ENCODE measurements at regions not wholly inside any gene's neighbourhood (a gene's known extent, or its start where the extent isn't known, plus 50 kb on each side); places are given as distances from the start of the nearest gene placed in this dataset.

DNA sequence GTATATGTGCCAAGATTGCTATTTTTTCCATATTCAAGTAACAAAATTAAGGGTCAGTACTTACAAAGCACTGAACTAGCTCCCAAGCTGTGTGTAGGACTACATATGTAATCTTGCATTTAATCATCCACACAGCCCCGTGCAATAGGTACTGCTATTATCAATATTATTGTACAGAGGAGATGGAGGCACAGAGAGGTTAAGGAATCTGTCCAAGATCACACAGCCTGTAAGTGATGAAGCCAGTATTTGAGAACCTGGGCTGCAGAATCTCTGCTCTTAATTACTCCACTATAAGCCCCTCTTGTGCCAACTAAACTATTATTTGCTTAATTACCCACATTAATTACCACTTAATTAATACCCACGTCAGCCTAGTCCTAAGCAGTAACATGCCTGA is 134.1 kb downstream of the KATNIP start:
- H2BK120ac ChIP-seq (ENCODE audit: low read depth, low read length, poor library complexity, severe bottlenecking), result no peak overlapping the region

More for the DNA sequence above, 134.1 kb downstream of the KATNIP start:
- H3K27ac Mint-ChIP-seq, result no peak overlapping the region
- Histone ChIP-seq H4K8ac (replicated peaks; ENCODE audit: insufficient read length, low read depth, low read length) (no peak overlapping the region), H3K14ac (ENCODE audit: insufficient read depth, low read length) (no peak overlapping the region), H3K4me2 (ENCODE audit: insufficient read depth, insufficient read length, low read length) (no peak overlapping the region), H3K23me2 (ENCODE audit: insufficient read length, low read depth, low read length, poor library complexity, severe bottlenecking) (no peaks in the 10 kb centered on the region), H2BK5ac (ENCODE audit: insufficient read length, low read length) (no peak overlapping the region), H3K27me3 (ENCODE audit: insufficient read depth, low read length) (no peaks in the 10 kb centered on the region), H3T11ph (ENCODE audit: low read length) (no peak overlapping the region), H3K27ac (ENCODE audit: insufficient read length, low read depth, low read length) (no peak overlapping the region), H3K23ac (ENCODE audit: insufficient read length, low read depth, low read length) (no peak overlapping the region), H2BK15ac (ENCODE audit: low read depth, low read length) (no peak overlapping the region), H2AFZ (ENCODE audit: low read length) (no peak overlapping the region), H3K4ac (ENCODE audit: low read depth, low read length) (no peak overlapping the region), H2BK12ac (ENCODE audit: insufficient read length, low read depth, low read length) (no peak overlapping the region), H3K56ac (ENCODE audit: insufficient read length, low read depth, low read length) (no peak overlapping the region), H2AK5ac (ENCODE audit: insufficient read length, low read length) (no peak overlapping the region), H3K4me1 (ENCODE audit: insufficient read depth, low read length) (no peaks in the 10 kb centered on the region), H3K79me1 (ENCODE audit: insufficient read depth, low read depth, low read length, poor library complexity, severe bottlenecking) (no peaks in the 10 kb centered on the region), H4K20me1 (ENCODE audit: control insufficient read depth, insufficient read depth, insufficient read length) (no peaks in the 10 kb centered on the region), H3K9ac (ENCODE audit: extremely low read depth, insufficient read length, low read length) (no peak overlapping the region), H3K18ac (ENCODE audit: insufficient read length, low read depth, low read length) (no peak overlapping the region), H3K9me3 (ENCODE audit: control insufficient read depth, low read depth, low read length) (no peaks in the 10 kb centered on the region), H4K5ac (ENCODE audit: insufficient read length, low read depth, low read length) (no peak overlapping the region), H2BK20ac (ENCODE audit: low read depth, low read length, poor library complexity, severe bottlenecking) (no peak overlapping the region), H4K91ac (ENCODE audit: insufficient read length, low read depth, low read length) (no peak overlapping the region), H3K79me2 (ENCODE audit: insufficient read depth, low read length) (no peaks in the 10 kb centered on the region)
- H3K4me3 Mint-ChIP-seq, result no peak overlapping the region
- no peaks in the 10 kb centered on the region for H3K27me3 Mint-ChIP-seq (ENCODE audit: low read depth)
- WGBS (ENCODE audit: extremely low coverage, insufficient read length, low lambda C conversion rate), result 100% methylated on average over 1 of the region's 2 CpGs
- TF ChIP-seq, protein P1, sequence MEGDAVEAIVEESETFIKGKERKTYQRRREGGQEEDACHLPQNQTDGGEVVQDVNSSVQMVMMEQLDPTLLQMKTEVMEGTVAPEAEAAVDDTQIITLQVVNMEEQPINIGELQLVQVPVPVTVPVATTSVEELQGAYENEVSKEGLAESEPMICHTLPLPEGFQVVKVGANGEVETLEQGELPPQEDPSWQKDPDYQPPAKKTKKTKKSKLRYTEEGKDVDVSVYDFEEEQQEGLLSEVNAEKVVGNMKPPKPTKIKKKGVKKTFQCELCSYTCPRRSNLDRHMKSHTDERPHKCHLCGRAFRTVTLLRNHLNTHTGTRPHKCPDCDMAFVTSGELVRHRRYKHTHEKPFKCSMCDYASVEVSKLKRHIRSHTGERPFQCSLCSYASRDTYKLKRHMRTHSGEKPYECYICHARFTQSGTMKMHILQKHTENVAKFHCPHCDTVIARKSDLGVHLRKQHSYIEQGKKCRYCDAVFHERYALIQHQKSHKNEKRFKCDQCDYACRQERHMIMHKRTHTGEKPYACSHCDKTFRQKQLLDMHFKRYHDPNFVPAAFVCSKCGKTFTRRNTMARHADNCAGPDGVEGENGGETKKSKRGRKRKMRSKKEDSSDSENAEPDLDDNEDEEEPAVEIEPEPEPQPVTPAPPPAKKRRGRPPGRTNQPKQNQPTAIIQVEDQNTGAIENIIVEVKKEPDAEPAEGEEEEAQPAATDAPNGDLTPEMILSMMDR (conservative IDR thresholded peaks at IDR 0.05), result no peak
- DNase-seq, result no peak
- peaks cover 11 to 21% (median 14%) of the 10 kb centered on the region in 3 experiments for H3K36me3 Mint-ChIP-seq (ENCODE audit: insufficient read depth in 1 of 3, low read depth in 3 of 3)
- peaks cover 5 to 14% of the 10 kb centered on the region in 2 experiments for H3K4me1 Mint-ChIP-seq
- H3K9me3 Mint-ChIP-seq, result no peaks in the 10 kb centered on the region
